Suprapubic skin (tissue), 4 donors: ENCODE measurements at regions not wholly inside any gene's neighbourhood (a gene's known extent, or its start where the extent isn't known, plus 50 kb on each side); places are given as distances from the start of the nearest gene placed in this dataset.

Source experiments
- DNase-seq, 2 donors: peaks; one replicate each; pipeline ENCODE4 v3.0.0-alpha.2; 2019; ENCODE audit warnings: low spot score in 2 of 2
- H3K27ac ChIP-seq: fragments of 200-600 bp; sonication (generic); one replicate; pipeline ENCODE4 v1.5.1; 2019
- H3K27me3 ChIP-seq: fragments of 200-600 bp; sonication (generic); one replicate; pipeline ENCODE4 v1.5.1; 2019
- H3K36me3 ChIP-seq: fragments of 200-600 bp; sonication (generic); one replicate; pipeline ENCODE4 v1.5.1; 2019
- H3K4me1 ChIP-seq: fragments of 200-600 bp; sonication (generic); one replicate; pipeline ENCODE4 v1.5.1; 2019
- H3K4me3 ChIP-seq: fragments of 200-600 bp; sonication (generic); one replicate; pipeline ENCODE4 v1.5.1; 2019; ENCODE audit warnings: mild to moderate bottlenecking
- H3K9me3 ChIP-seq: fragments of 200-600 bp; sonication (generic); one replicate; pipeline ENCODE4 v1.5.1; 2019
- EP300 ChIP-seq: sonication (generic); formaldehyde crosslinking; IDR thresholded peaks from one replicate; pipeline ENCODE4 v1.6.1; 2017; ENCODE audit warnings: antibody characterized with exemption
- POLR2A ChIP-seq, 2 donors: fragments of 450-650 bp; IDR thresholded peaks; one replicate each; pipeline ENCODE4 v1.6.1; 2017; ENCODE audit warnings: antibody characterized with exemption in 2 of 2, mild to moderate bottlenecking in 2 of 2, moderate library complexity in 2 of 2
- POLR2AphosphoS5 ChIP-seq, 3 donors: sonication (generic); formaldehyde crosslinking; IDR thresholded peaks; one replicate each; pipeline ENCODE4 v1.6.1; 2017; ENCODE audit warnings: antibody characterized with exemption in 3 of 3
- WGBS: methylation state at CpG from one replicate; pipeline ENCODE4 v1.1.5; 2018; 5-methylcytosine and 5-hydroxymethylcytosine counted together
- TF ChIP-seq, protein P1 (sequence below), 2 donors: fragments of 200-600 bp in 1 of 2; fragments of 450-650 bp in 1 of 2; sonication (generic) in 1 of 2; IDR thresholded peaks; one replicate each; pipeline ENCODE4 v1.5.1; 2016 to 2019; ENCODE audit warnings: antibody characterized with exemption in 2 of 2, mild to moderate bottlenecking in 1 of 2, moderate library complexity in 1 of 2

DNA sequence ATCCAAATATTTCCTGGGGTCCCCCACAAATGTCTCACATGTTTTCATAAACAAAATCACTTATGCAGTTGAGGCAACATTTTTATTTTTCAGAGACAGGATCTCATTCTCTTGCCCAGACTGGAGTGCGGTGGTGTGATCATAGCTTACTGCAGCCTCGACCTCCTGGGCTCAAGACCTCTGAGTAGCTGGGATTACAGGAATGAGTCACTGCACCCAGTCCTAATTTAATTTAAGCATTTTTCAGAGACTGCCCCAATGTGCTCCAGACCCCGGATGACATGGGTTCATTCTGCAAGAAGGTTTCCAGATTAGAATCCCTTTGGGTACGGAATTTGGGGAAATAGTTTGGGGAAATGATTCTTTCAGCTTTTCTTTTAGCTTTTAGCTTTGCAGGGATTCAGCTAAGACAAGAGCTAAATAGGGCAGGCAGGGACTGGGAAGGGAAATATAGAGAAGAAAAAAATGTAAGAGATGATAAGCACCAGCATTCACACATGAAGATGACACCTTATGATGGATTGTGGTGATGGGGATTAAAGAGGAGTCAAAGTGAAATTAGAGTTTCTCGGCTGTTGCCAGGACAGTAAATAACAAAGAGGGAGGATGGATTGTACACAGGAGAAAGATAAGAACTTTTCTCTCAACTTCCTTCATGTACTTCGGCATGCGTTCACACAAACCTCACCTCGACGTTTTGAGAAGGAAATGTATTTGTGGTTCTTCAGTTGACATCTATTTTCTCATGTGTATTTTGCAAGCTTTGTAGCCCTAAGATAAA lies 169.4 kb upstream of the TAB2 start:
- no peak for TF ChIP-seq EP300
- TF ChIP-seq, protein P1, sequence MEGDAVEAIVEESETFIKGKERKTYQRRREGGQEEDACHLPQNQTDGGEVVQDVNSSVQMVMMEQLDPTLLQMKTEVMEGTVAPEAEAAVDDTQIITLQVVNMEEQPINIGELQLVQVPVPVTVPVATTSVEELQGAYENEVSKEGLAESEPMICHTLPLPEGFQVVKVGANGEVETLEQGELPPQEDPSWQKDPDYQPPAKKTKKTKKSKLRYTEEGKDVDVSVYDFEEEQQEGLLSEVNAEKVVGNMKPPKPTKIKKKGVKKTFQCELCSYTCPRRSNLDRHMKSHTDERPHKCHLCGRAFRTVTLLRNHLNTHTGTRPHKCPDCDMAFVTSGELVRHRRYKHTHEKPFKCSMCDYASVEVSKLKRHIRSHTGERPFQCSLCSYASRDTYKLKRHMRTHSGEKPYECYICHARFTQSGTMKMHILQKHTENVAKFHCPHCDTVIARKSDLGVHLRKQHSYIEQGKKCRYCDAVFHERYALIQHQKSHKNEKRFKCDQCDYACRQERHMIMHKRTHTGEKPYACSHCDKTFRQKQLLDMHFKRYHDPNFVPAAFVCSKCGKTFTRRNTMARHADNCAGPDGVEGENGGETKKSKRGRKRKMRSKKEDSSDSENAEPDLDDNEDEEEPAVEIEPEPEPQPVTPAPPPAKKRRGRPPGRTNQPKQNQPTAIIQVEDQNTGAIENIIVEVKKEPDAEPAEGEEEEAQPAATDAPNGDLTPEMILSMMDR (IDR thresholded peaks at IDR 0.05), result no peak
- no peak for TF ChIP-seq POLR2AphosphoS5 (IDR thresholded peaks at IDR 0.05)
- no peak for TF ChIP-seq POLR2A (IDR thresholded peaks at IDR 0.05)
- WGBS, result 64% methylated on average over 9 of the region's 9 CpGs
- no peaks in the 10 kb centered on the region for H3K4me1 ChIP-seq

DNA sequence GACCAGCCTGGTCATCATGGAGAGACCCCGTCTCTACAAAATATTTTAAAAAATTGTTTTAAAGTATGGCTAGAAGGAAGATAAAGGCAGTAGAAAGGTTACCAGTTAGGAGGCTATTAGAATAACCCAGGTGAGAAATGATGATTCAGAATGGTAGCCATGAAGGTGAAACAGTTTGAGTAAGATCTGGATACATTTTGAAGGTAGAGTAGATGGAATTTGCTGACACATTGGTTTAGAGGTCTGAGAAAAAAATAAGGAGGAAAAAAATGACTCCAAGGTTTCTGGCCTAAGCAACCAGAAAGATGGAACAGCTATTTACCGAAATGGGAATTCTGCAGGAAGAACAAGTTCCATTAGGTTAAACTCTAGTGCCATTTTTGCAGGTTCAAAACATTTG lies 167.9 kb upstream of the TAB2 start:
- 96% methylated on average over 2 of the region's 2 CpGs for WGBS
- Histone ChIP-seq H3K4me3 (no peak overlapping the region), H3K36me3 (no peaks in the 10 kb centered on the region), H3K27me3 (no peaks in the 10 kb centered on the region), H3K4me1 (no peaks in the 10 kb centered on the region), H3K27ac (no peak overlapping the region), H3K9me3 (no peaks in the 10 kb centered on the region)
- no peak for DNase-seq
- no peak for TF ChIP-seq POLR2A (IDR thresholded peaks at IDR 0.05)
- no peak for TF ChIP-seq EP300
- TF ChIP-seq POLR2AphosphoS5 (IDR thresholded peaks at IDR 0.05), result no peak
- TF ChIP-seq, protein P1 (IDR thresholded peaks at IDR 0.05), result no peak

More for the DNA sequence above, 169.4 kb upstream of the TAB2 start:
- no peak overlapping the region for H3K4me3 ChIP-seq
- no peaks in the 10 kb centered on the region for H3K36me3 ChIP-seq
- H3K27me3 ChIP-seq, result no peaks in the 10 kb centered on the region
- H3K9me3 ChIP-seq, result no peaks in the 10 kb centered on the region
- H3K27ac ChIP-seq, result no peak overlapping the region
- DNase-seq, result no peak

DNA sequence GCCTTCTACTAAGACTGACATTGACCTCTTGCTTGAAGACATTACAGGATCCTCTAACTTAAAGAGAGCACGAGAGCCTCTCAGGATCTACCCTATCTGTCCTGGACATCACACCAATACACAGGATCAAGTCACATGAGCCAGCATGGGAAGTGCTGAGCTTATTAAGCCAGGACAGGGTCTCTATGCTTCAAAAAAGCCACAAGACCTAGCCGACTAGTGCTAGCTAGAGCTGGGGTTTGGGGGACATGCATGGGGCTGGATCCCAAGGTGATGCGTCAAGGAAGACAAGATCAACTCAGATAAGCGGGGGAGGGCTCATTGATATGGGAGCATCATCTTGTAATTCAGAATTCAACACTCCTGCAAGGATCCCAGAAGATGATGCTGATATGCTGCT lies 167.2 kb upstream of the TAB2 start:
- H3K4me1 ChIP-seq, result no peaks in the 10 kb centered on the region
- no peak overlapping the region for H3K4me3 ChIP-seq
- H3K9me3 ChIP-seq, result no peaks in the 10 kb centered on the region
- TF ChIP-seq POLR2AphosphoS5 (IDR thresholded peaks at IDR 0.05), result no peak
- no peak for TF ChIP-seq EP300
- TF ChIP-seq, protein P1 (IDR thresholded peaks at IDR 0.05), result no peak
- no peak for DNase-seq
- H3K27ac ChIP-seq, result no peak overlapping the region
- WGBS, result 91% methylated on average over 4 of the region's 4 CpGs
- no peaks in the 10 kb centered on the region for H3K36me3 ChIP-seq
- no peaks in the 10 kb centered on the region for H3K27me3 ChIP-seq

DNA sequence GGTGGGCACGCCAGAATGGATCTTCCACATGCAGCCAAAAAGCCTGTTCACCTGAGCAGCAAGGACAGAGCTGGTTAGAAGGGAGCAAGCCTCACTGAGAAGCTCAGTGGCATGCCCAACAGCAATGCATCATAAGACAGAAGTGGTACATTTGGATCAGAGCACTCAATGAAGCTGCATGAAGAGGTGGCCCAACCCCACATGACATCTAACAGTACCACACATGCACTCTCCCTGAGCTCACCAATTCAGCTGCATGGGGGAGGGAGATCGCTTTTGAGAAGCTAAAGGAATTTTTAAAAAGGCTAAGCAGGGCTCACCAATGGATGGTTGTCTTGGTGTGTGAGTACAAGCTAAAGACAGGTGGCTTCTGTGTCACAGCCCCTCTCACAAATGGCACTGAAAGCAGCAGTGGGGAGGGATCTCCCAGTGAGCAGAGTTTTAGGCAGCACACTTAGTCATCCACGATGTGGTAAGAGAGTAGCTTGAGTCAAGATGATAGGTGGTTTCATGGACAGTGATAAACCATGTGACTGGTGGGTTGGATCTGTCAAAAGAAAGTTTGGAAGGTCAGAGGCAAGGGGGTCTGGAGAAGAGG lies 166.6 kb upstream of the TAB2 start:
- no peaks in the 10 kb centered on the region for H3K27me3 ChIP-seq
- no peaks in the 10 kb centered on the region for H3K9me3 ChIP-seq
- no peak overlapping the region for H3K4me3 ChIP-seq
- 100% methylated on average over 3 of the region's 3 CpGs for WGBS
- TF ChIP-seq POLR2AphosphoS5 (IDR thresholded peaks at IDR 0.05) (no peak), POLR2A (IDR thresholded peaks at IDR 0.05) (no peak), EP300 (no peak)
- TF ChIP-seq, protein P1 (IDR thresholded peaks at IDR 0.05), result no peak
- DNase-seq, result no peak
- no peaks in the 10 kb centered on the region for H3K4me1 ChIP-seq
- H3K36me3 ChIP-seq, result no peaks in the 10 kb centered on the region
- no peak overlapping the region for H3K27ac ChIP-seq

DNA sequence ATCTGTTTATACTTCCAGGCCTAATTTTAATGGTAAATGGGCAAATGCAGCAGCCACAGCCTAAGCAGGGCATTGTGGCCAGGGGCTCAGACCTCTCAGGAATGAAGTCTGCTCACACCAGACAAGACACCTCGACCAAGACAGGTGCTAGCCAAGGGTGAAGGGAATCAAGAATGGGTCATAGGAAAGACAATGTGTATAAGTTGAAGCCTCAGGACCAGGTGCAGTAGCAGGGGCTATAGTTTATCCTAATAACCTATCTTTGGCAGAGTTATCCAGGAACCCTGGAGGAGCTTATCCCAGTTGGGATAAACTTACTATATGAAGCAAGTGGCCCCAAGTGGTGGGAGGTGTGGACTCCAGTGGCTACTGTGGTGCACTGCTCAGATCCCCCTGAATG lies 165.0 kb upstream of the TAB2 start:
- 64% methylated on average over 1 of the region's 1 CpG for WGBS
- TF ChIP-seq POLR2A (IDR thresholded peaks at IDR 0.05) (no peak), EP300 (no peak), POLR2AphosphoS5 (IDR thresholded peaks at IDR 0.05) (no peak)
- TF ChIP-seq, protein P1 (IDR thresholded peaks at IDR 0.05), result no peak
- DNase-seq, result no peak
- no peak overlapping the region for H3K27ac ChIP-seq
- no peaks in the 10 kb centered on the region for H3K36me3 ChIP-seq
- H3K9me3 ChIP-seq, result no peaks in the 10 kb centered on the region
- H3K4me3 ChIP-seq, result no peak overlapping the region
- H3K27me3 ChIP-seq, result no peaks in the 10 kb centered on the region
- H3K4me1 ChIP-seq, result no peaks in the 10 kb centered on the region
